Upper lobe of right lung (tissue), 1 donor: ENCODE measurements at regions not wholly inside any gene's neighbourhood (a gene's known extent, or its start where the extent isn't known, plus 50 kb on each side); places are given as distances from the start of the nearest gene placed in this dataset.

Source experiments
- ATAC-seq: fragments of 200-7000 bp; cut with Tn5 transposase; one replicate; pipeline ENCODE4 v1.9.1; 2020; ENCODE audit warnings: mild to moderate bottlenecking, moderate library complexity
- DNase-seq: peaks from one replicate; pipeline ENCODE4 v3.0.0-alpha.2; 2020
- H3K27ac ChIP-seq: fragments of 200-600 bp; one replicate; pipeline ENCODE4 v1.8.0; 2022
- H3K27me3 ChIP-seq: fragments of 200-600 bp; one replicate; pipeline ENCODE4 v1.8.0; 2022; ENCODE audit warnings: mild to moderate bottlenecking
- H3K36me3 ChIP-seq: fragments of 200-600 bp; one replicate; pipeline ENCODE4 v1.8.0; 2022
- H3K4me1 ChIP-seq: fragments of 200-600 bp; one replicate; pipeline ENCODE4 v1.8.0; 2022
- H3K4me3 ChIP-seq: fragments of 200-600 bp; one replicate; pipeline ENCODE4 v1.8.0; 2022; ENCODE audit warnings: mild to moderate bottlenecking
- H3K9me3 ChIP-seq: fragments of 200-600 bp; one replicate; pipeline ENCODE4 v1.8.0; 2022
- intact Hi-C: fragments of 100-400 bp; cut with DNase I; formaldehyde crosslinking; loops from one replicate; pipeline ENCODE4 v1.11.0; 2022
- TF ChIP-seq, protein P1 (sequence below): fragments of 200-600 bp; IDR thresholded peaks from one replicate; pipeline ENCODE4 v1.8.0; 2022; ENCODE audit warnings: antibody characterized with exemption
- donor health status: DM: no; HTN: yes; CAD: no; lungs with severe emphysema.

DNA sequence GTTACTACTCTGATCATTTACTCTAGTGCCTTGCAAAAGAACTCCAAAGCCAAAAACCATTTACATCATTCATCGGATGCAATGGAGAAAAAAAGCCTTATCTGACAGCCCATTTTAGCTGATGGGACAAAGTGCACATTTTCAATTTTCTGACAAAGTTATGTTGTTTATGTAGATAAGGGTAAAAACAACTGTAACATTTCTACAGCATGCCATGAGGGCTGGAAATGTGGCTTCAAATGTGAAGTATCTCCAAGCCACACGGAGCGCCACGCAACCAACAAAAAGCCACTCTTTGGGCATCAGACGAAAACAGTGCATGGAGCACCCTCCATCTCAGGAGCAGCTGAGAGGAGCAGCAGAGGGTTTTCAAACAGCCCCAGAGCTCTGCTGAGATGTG, 364.6 kb upstream of the ZNF507 start:
- intact Hi-C loops = no loop called here
- Histone ChIP-seq H3K4me1 (no peaks in the 10 kb centered on the region), H3K9me3 (no peaks in the 10 kb centered on the region), H3K36me3 (no peaks in the 10 kb centered on the region), H3K27me3 (no peaks in the 10 kb centered on the region), H3K27ac (no peak overlapping the region), H3K4me3 (no peak overlapping the region)
- DNase-seq (no peak), ATAC-seq (no peak)
- TF ChIP-seq, protein P1, sequence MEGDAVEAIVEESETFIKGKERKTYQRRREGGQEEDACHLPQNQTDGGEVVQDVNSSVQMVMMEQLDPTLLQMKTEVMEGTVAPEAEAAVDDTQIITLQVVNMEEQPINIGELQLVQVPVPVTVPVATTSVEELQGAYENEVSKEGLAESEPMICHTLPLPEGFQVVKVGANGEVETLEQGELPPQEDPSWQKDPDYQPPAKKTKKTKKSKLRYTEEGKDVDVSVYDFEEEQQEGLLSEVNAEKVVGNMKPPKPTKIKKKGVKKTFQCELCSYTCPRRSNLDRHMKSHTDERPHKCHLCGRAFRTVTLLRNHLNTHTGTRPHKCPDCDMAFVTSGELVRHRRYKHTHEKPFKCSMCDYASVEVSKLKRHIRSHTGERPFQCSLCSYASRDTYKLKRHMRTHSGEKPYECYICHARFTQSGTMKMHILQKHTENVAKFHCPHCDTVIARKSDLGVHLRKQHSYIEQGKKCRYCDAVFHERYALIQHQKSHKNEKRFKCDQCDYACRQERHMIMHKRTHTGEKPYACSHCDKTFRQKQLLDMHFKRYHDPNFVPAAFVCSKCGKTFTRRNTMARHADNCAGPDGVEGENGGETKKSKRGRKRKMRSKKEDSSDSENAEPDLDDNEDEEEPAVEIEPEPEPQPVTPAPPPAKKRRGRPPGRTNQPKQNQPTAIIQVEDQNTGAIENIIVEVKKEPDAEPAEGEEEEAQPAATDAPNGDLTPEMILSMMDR = no peak

DNA sequence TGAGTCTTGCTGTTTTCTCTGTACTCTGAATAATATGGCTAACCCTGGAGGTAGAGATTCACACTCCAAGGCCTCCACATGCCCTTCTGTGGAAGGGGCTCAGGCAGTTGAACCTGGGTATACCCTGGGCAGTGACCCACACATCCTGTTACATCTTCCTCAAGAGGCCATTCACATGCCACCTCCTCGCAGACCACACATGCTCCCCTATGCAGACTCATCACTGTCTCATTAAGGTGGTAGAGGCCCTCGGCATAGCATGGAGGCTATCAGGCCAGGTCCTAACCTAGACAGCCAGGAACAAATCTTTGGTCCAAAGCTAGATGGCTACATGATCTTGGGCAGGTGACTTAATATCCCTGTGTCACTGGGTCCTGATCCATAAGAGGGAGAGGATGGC, 363.9 kb upstream of the ZNF507 start:
- H3K36me3 ChIP-seq = no peaks in the 10 kb centered on the region
- no peak for ATAC-seq
- no peak overlapping the region for H3K27ac ChIP-seq
- no peak overlapping the region for H3K4me3 ChIP-seq
- TF ChIP-seq, protein P1 = no peak
- intact Hi-C loops = no loop called here
- no peaks in the 10 kb centered on the region for H3K27me3 ChIP-seq
- DNase-seq = no peak
- H3K9me3 ChIP-seq = no peaks in the 10 kb centered on the region
- no peaks in the 10 kb centered on the region for H3K4me1 ChIP-seq

DNA sequence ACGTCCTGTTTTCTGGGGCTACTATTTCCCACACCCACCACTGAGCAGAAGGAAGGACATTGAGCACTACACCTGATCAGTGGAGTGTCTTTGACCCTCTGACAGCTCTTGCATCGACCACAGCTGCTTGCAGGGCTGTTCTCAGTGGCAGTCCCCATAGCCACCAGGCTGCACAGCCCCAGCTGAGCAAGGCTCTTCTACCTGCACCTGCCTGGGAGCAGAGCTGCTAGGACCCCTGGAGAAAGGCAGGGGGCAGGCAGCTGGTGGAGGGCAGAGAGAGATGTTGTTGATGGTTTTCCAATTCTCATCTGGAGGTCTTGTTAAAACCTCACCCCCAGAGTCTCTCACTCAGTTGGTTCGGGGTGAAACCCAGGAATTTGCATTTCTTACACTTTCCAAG, 361.8 kb upstream of the ZNF507 start:
- TF ChIP-seq, protein P1 = no peak
- H3K27me3 ChIP-seq = no peaks in the 10 kb centered on the region
- DNase-seq (no peak), ATAC-seq (peak; percentile 13)
- no peak overlapping the region for H3K27ac ChIP-seq
- H3K9me3 ChIP-seq = no peaks in the 10 kb centered on the region
- intact Hi-C loops = no loop called here
- no peaks in the 10 kb centered on the region for H3K4me1 ChIP-seq
- H3K36me3 ChIP-seq = no peaks in the 10 kb centered on the region
- H3K4me3 ChIP-seq = no peak overlapping the region

DNA sequence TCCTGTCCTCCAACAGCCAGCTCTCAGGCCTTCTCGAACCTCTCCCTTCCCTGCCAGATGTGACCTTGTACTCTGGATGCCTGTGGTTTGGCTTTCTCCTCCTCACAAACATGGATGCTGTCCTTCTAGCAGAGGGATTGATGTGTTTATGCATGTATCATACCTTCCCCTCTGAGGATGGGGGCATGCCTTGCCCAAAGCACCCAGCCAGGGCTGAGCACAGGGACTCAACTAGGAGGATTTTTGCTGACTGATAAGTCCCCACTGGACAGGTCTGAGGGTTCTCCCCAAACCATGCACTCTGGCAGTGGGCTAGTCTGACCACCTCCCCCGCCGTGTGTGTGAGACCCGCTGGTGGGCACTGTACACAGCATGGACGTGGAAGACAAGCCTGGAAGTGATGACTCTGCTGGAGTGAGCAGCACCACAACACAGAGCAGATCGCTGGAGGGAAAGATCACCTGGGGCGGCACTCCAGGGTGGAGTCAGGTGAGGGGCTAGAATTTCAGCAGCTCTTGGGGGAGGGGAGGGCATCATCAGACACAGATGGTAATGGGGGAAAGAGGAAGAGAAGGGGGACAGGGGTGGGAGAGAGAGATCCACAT, 360.3 kb upstream of the ZNF507 start:
- no peaks in the 10 kb centered on the region for H3K36me3 ChIP-seq
- no peaks in the 10 kb centered on the region for H3K4me1 ChIP-seq
- ATAC-seq (no peak), DNase-seq (no peak)
- H3K4me3 ChIP-seq = no peak overlapping the region
- intact Hi-C loops = no loop called here
- H3K27me3 ChIP-seq = no peaks in the 10 kb centered on the region
- H3K9me3 ChIP-seq = no peaks in the 10 kb centered on the region
- TF ChIP-seq, protein P1 = no peak
- no peak overlapping the region for H3K27ac ChIP-seq

DNA sequence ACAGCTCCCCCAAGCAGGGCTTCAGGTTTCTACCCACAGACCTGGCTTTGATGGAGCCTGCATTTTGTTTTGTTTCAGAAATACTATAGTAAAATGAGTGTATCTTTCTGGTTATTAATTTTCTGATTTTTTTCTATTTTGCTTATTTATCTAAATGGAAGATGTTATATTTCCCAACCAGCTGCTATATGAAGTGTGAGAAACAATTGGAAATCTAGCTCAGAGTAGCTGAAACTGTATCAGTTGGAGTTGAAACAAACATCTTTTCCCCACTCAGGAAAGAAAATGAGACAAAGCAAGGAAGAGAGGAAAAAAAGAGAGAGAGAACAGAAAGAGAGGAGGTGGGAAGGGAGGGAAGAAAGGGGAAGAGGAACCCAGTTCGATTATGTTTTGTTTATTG, 358.5 kb upstream of the ZNF507 start:
- TF ChIP-seq, protein P1 = no peak
- intact Hi-C loops = no loop called here
- Histone ChIP-seq H3K4me3 (no peak overlapping the region), H3K36me3 (no peaks in the 10 kb centered on the region), H3K27ac (no peak overlapping the region), H3K9me3 (no peaks in the 10 kb centered on the region), H3K4me1 (no peaks in the 10 kb centered on the region), H3K27me3 (no peaks in the 10 kb centered on the region)
- no peak for ATAC-seq
- no peak for DNase-seq

DNA sequence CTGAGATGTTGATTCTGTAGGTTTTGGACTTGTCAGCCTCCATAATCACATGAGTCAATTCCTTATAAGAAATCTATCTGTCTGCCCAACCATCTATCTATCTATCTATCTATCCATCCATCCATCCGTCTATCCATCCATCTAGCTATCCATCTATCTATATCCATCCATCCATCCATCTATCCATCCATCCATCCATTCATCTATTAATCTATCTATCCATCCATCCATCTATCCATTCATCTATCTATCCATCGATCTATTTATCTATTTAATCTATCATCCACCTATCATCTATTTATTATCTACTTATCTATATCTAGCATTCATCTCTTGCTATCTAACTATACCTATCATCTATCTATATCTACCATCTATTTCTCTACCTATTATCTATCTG, 357.2 kb upstream of the ZNF507 start:
- Histone ChIP-seq H3K4me3 (no peak overlapping the region), H3K9me3 (no peaks in the 10 kb centered on the region), H3K27ac (no peak overlapping the region), H3K4me1 (no peaks in the 10 kb centered on the region), H3K36me3 (no peaks in the 10 kb centered on the region), H3K27me3 (no peaks in the 10 kb centered on the region)
- intact Hi-C loops = no loop called here
- DNase-seq (no peak), ATAC-seq (no peak)
- TF ChIP-seq, protein P1 = no peak
